ENCODE measurements at regions not wholly inside any gene's neighbourhood (a gene's known extent, or its start where the extent isn't known, plus 50 kb on each side); places are given as distances from the start of the nearest gene placed in this dataset.

DNA sequence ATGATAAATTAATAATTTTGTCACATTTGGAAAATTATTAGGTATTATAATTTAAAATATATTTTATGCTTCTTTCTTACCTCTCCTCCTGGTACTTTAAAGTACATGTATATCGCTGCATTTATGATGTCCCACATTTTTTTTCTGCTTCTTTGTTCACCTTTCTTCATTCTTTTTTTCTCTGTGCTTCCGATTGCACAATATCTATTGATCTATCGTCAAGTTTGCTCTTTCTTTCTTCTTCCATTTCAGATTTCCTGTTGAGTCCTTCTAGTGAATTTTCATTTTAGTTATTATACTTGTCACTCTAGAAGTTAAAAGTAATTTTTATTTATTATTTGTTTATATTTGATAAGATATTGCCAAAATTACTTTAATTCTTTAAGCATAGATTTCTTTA is 441.0 kb upstream of the HS3ST5 start:
- TF ChIP-seq SP1 (CRISPR knock-in tag; IDR thresholded peaks at IDR 0.05) (no peak), RAD21 (CRISPR knock-in tag; conservative IDR thresholded peaks at IDR 0.05 in 1 of 2, IDR thresholded peaks at IDR 0.05 in 1 of 2) (no peak), KLF16 (IDR thresholded peaks at IDR 0.05) (no peak)
- TF ChIP-seq, protein P1, sequence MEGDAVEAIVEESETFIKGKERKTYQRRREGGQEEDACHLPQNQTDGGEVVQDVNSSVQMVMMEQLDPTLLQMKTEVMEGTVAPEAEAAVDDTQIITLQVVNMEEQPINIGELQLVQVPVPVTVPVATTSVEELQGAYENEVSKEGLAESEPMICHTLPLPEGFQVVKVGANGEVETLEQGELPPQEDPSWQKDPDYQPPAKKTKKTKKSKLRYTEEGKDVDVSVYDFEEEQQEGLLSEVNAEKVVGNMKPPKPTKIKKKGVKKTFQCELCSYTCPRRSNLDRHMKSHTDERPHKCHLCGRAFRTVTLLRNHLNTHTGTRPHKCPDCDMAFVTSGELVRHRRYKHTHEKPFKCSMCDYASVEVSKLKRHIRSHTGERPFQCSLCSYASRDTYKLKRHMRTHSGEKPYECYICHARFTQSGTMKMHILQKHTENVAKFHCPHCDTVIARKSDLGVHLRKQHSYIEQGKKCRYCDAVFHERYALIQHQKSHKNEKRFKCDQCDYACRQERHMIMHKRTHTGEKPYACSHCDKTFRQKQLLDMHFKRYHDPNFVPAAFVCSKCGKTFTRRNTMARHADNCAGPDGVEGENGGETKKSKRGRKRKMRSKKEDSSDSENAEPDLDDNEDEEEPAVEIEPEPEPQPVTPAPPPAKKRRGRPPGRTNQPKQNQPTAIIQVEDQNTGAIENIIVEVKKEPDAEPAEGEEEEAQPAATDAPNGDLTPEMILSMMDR (IDR thresholded peaks at IDR 0.05 in 2 of 3, conservative IDR thresholded peaks at IDR 0.05 in 1 of 3; ENCODE audit: insufficient read depth in 2 of 3, low read depth in 1 of 3, low read length in 3 of 3): no peak

Measured in K562 (cell line).